ENCODE measurements at regions not wholly inside any gene's neighbourhood (a gene's known extent, or its start where the extent isn't known, plus 50 kb on each side); places are given as distances from the start of the nearest gene placed in this dataset.

- TF ChIP-seq CTCF (IDR thresholded peaks at IDR 0.05; ENCODE audit: control extremely low read depth in 1 of 3, insufficient read depth in 1 of 3, low read depth in 1 of 3, low read length in 3 of 3) (no peak), TAF1 (IDR thresholded peaks at IDR 0.05; ENCODE audit: low read depth, low read length) (no peak), BRCA1 (IDR thresholded peaks at IDR 0.05; ENCODE audit: low read depth, low read length) (no peak), POLR2A (IDR thresholded peaks at IDR 0.05; ENCODE audit: control extremely low read depth in 1 of 2, low read depth in 2 of 2, low read length in 2 of 2) (no peak), KDM1A (IDR thresholded peaks at IDR 0.05; ENCODE audit: borderline replicate concordance, low read length) (no peak)
Observed at GRCh38 chr19:32241932-32242710, 103.3 kb upstream of the ZNF507 start.
